A549 (cell line): ENCODE measurements at regions not wholly inside any gene's neighbourhood (a gene's known extent, or its start where the extent isn't known, plus 50 kb on each side); places are given as distances from the start of the nearest gene placed in this dataset.

Experiments
- ATAC-seq, 2 experiments: fragments of 200-7000 bp in 1 of 2; fragments of >200 bp in 1 of 2; cut with Nextera tagmentation in 1 of 2; cut with Tn5 transposase in 1 of 2; 3 replicates each; pipeline versions ENCODE4 v1.8.0 to v1.9.1; 2018 to 2020; ENCODE audit warnings: mild to moderate bottlenecking in 1 of 2, moderate library complexity in 1 of 2
- CTCF ChIA-PET: fragments of 300-600 bp; sonication (Branson Sonifier 250); formaldehyde crosslinking; extraction: SDS; loops from one replicate; lab custom pipeline; 2021; ENCODE audit warnings: antibody characterized with exemption, inconsistent platforms; lab: Yijun Ruan, JAX
- POLR2A ChIA-PET: fragments of 350-600 bp; formaldehyde crosslinking; extraction: SDS; loops from one replicate; lab custom pipeline; 2021; ENCODE audit warnings: antibody characterized with exemption, inconsistent platforms; lab: Yijun Ruan, JAX
- DNase-seq, 2 experiments: peaks; one replicate each; pipeline versions ENCODE4 v3.0.0 to v3.0.0-alpha.2; 2011 to 2016; ENCODE audit warnings: low read depth in 1 of 2, low spot score in 1 of 2
- FAIRE-seq: peaks from 2 replicates; lab custom pipeline; 2011; peaks lifted over from hg19 to GRCh38; lab: Jason Lieb, UNC
- H3K27ac ChIP-seq, 2 experiments: fragments of >200 bp; sonication (Bioruptor Twin); formaldehyde crosslinking; 3 replicates each; pipeline ENCODE4 v1.5.1; 2016 to 2017
- H3K4me1 ChIP-seq: fragments of >200 bp; sonication (Bioruptor Twin); formaldehyde crosslinking; 3 replicates; pipeline ENCODE4 v1.6.1; 2016
- H3K4me2 ChIP-seq: fragments of >200 bp; sonication (Bioruptor Twin); formaldehyde crosslinking; 3 replicates; pipeline ENCODE4 v1.6.1; 2016
- H3K4me3 ChIP-seq: fragments of >200 bp; sonication (Bioruptor Twin); formaldehyde crosslinking; 3 replicates; pipeline ENCODE4 v1.5.1; 2016
- H3K9me3 ChIP-seq: fragments of >200 bp; sonication (Bioruptor Twin); formaldehyde crosslinking; 3 replicates; pipeline ENCODE4 v1.6.1; 2016
- CBX2 ChIP-seq: fragments of 200-600 bp; sonication (generic); IDR thresholded peaks from 2 replicates; pipeline ENCODE4 v1.6.1; 2016; ENCODE audit warnings: low read depth, mild to moderate bottlenecking, borderline replicate concordance
- CBX8 ChIP-seq: fragments of 200-600 bp; sonication (generic); IDR thresholded peaks from 2 replicates; pipeline ENCODE4 v1.6.1; 2016
- CHD4 ChIP-seq: fragments of 200-600 bp; sonication (generic); IDR thresholded peaks from 2 replicates; pipeline ENCODE4 v1.6.1; 2016; ENCODE audit warnings: antibody characterized with exemption, mild to moderate bottlenecking, borderline replicate concordance
- CTCF ChIP-seq: fragments of >200 bp; sonication (Bioruptor Twin); formaldehyde crosslinking; IDR thresholded peaks from 3 replicates; pipeline ENCODE4 v1.5.1; 2016
- EHF ChIP-seq: fragments of 250-450 bp; sonication (Bioruptor Pico); IDR thresholded peaks from 2 replicates; pipeline ENCODE4 v1.5.0; 2020; ENCODE audit warnings: mild to moderate bottlenecking
- FOSB ChIP-seq: fragments of 250-450 bp; sonication (Bioruptor Pico); IDR thresholded peaks from 2 replicates; pipeline ENCODE4 v1.5.0; 2020; ENCODE audit warnings: mild to moderate bottlenecking, moderate library complexity
- FOXS1 ChIP-seq: fragments of 250-450 bp; sonication (Bioruptor Pico); IDR thresholded peaks from 2 replicates; pipeline ENCODE4 v1.5.0; 2020; ENCODE audit warnings: mild to moderate bottlenecking, moderate library complexity
- HDAC2 ChIP-seq: fragments of 200-600 bp; sonication (generic); IDR thresholded peaks from 2 replicates; pipeline ENCODE4 v1.6.1; 2016
- HES2 ChIP-seq: fragments of >200 bp; sonication (Bioruptor Twin); formaldehyde crosslinking; IDR thresholded peaks from 2 replicates; pipeline ENCODE4 v1.6.1; 2016
- JUNB ChIP-seq: fragments of >200 bp; sonication (Bioruptor Twin); formaldehyde crosslinking; IDR thresholded peaks from 2 replicates; pipeline ENCODE4 v1.6.1; 2016
- KDM1A ChIP-seq: fragments of 200-600 bp; sonication (generic); IDR thresholded peaks from 2 replicates; pipeline ENCODE4 v1.6.1; 2016; ENCODE audit warnings: low read depth, mild to moderate bottlenecking
- KDM5A ChIP-seq: fragments of 200-600 bp; sonication (generic); IDR thresholded peaks from 2 replicates; pipeline ENCODE4 v1.6.1; 2016; ENCODE audit warnings: antibody characterized with exemption, mild to moderate bottlenecking
- NFE2L2 ChIP-seq: fragments of 150-350 bp; conservative IDR thresholded peaks from 2 replicates; pipeline ENCODE4 v1.6.1; 2014; ENCODE audit warnings: low read length
- NR3C1 ChIP-seq: fragments of >200 bp; sonication (Bioruptor Twin); formaldehyde crosslinking; IDR thresholded peaks from 3 replicates; pipeline ENCODE4 v1.6.1; 2017
- PBX3 ChIP-seq: IDR thresholded peaks from 2 replicates; pipeline ENCODE4 v1.6.1; 2012
- POLR2A ChIP-seq: IDR thresholded peaks from 2 replicates; pipeline ENCODE4 v1.6.1; 2012; ENCODE audit warnings: mild to moderate bottlenecking, low read length
- POLR2AphosphoS2 ChIP-seq: conservative IDR thresholded peaks from 2 replicates; pipeline ENCODE4 v1.6.1; 2012; ENCODE audit warnings: low read length, improper control_type of control experiment, inconsistent platforms
- RAD21 ChIP-seq, 2 experiments: fragments of >200 bp in 1 of 2; sonication (Bioruptor Twin) in 1 of 2; formaldehyde crosslinking in 1 of 2; IDR thresholded peaks in 1 of 2; conservative IDR thresholded peaks in 1 of 2; 2 replicates in 1 of 2; 3 replicates in 1 of 2; pipeline ENCODE4 v1.6.1; 2012 to 2018; ENCODE audit warnings: inconsistent platforms in 1 of 2
- RCOR1 ChIP-seq: fragments of 150-350 bp; IDR thresholded peaks from 2 replicates; pipeline ENCODE4 v1.6.1; 2014; ENCODE audit warnings: antibody characterized with exemption, low read length, low read depth
- TFCP2L1 ChIP-seq: fragments of 250-450 bp; sonication (Bioruptor Pico); IDR thresholded peaks from 2 replicates; pipeline ENCODE4 v1.5.0; 2021; ENCODE audit warnings: mild to moderate bottlenecking
- USF2 ChIP-seq: fragments of 450-650 bp; IDR thresholded peaks from 2 replicates; pipeline ENCODE4 v1.6.1; 2014; ENCODE audit warnings: antibody characterized with exemption
- ZFP36 ChIP-seq: fragments of 450-650 bp; IDR thresholded peaks from 2 replicates; pipeline ENCODE4 v1.6.1; 2014; ENCODE audit warnings: borderline replicate concordance; ENCODE audit not compliant: partially characterized antibody
- ZNF302 ChIP-seq: fragments of 250-450 bp; sonication (Bioruptor Pico); IDR thresholded peaks from 2 replicates; pipeline ENCODE4 v1.9.0; 2021; ENCODE audit warnings: inconsistent platforms, mild to moderate bottlenecking, moderate library complexity
- ZSCAN20 ChIP-seq: fragments of 250-450 bp; sonication (Bioruptor Pico); IDR thresholded peaks from 2 replicates; pipeline ENCODE4 v1.8.0; 2022; ENCODE audit warnings: mild to moderate bottlenecking, moderate library complexity
- WGBS: methylation state at CpG from one replicate; pipeline ENCODE4 v1.1.6; 2017; ENCODE audit errors: missing lambda C conversion rate; 5-methylcytosine and 5-hydroxymethylcytosine counted together
- TF ChIP-seq, protein P1 (sequence below): IDR thresholded peaks from 2 replicates; pipeline ENCODE4 v1.6.1; 2012; ENCODE audit warnings: low read depth, borderline replicate concordance
- TF ChIP-seq, protein P2 (sequence below): fragments of 250-450 bp; sonication (Bioruptor Pico); IDR thresholded peaks from 2 replicates; pipeline ENCODE4 v1.5.0; 2020; ENCODE audit warnings: low read depth, mild to moderate bottlenecking, moderate library complexity

DNA sequence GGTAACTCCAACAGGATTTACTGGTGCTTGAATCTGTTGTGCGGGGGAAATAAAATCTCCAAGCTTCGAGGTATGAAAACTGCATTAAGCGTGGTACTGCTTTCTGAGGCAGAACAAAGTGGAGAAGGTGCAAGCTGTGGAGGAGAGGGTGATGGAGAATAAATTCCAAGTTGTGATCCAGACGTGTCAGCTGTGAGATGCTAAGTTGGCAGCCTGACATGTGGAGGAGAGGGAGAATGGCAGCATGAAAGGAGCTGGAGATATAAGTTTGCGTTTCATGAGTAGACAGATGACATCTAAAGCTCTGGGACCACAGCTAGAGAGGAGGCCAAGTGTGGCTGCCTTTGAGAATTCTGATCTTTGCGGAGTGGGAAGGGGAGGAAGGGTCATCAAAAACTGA lies 411.8 kb downstream of the FBXO15 start:
- Histone ChIP-seq H3K4me1 (no peaks in the 10 kb centered on the region), H3K4me3 (no peak overlapping the region), H3K27ac (no peak overlapping the region), H3K4me2 (no peak overlapping the region), H3K9me3 (no peaks in the 10 kb centered on the region)
- ChIA-PET CTCF (no interaction called here), POLR2A (no interaction called here)
- WGBS: 61% methylated on average over 6 of the region's 6 CpGs
- ATAC-seq: no peak
- TF ChIP-seq HES2: no peak
- TF ChIP-seq, protein P1, sequence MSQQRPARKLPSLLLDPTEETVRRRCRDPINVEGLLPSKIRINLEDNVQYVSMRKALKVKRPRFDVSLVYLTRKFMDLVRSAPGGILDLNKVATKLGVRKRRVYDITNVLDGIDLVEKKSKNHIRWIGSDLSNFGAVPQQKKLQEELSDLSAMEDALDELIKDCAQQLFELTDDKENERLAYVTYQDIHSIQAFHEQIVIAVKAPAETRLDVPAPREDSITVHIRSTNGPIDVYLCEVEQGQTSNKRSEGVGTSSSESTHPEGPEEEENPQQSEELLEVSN: no peak
- no peak for TF ChIP-seq FOXS1 (CRISPR knock-in tag)
- TF ChIP-seq ZFP36: no peak
- no peak for TF ChIP-seq RAD21 (conservative IDR thresholded peaks at IDR 0.05 in 1 of 2, IDR thresholded peaks at IDR 0.05 in 1 of 2)
- no peak for TF ChIP-seq KDM1A
- no peak for TF ChIP-seq USF2
- TF ChIP-seq CHD4: no peak
- no peak for TF ChIP-seq NR3C1
- TF ChIP-seq POLR2AphosphoS2: no peak
- TF ChIP-seq CTCF: no peak
- no peak for TF ChIP-seq TFCP2L1
- TF ChIP-seq NFE2L2: no peak
- no peak for FAIRE-seq
- no peak for DNase-seq

GRCh38 chr18:73733806-73734314 lies 413.8 kb downstream of the FBXO15 start:
- 83% methylated on average over 4 of the region's 4 CpGs for WGBS
- H3K4me1 ChIP-seq: no peaks in the 10 kb centered on the region
- no peak for DNase-seq
- H3K4me3 ChIP-seq: no peak overlapping the region
- H3K9me3 ChIP-seq: no peaks in the 10 kb centered on the region
- POLR2A ChIA-PET: no interaction called here
- H3K4me2 ChIP-seq: no peak overlapping the region
- no peak for ATAC-seq
- FAIRE-seq: no peak
- TF ChIP-seq KDM5A: no peak
- no peak for TF ChIP-seq POLR2A
- TF ChIP-seq RAD21 (conservative IDR thresholded peaks at IDR 0.05 in 1 of 2, IDR thresholded peaks at IDR 0.05 in 1 of 2): no peak
- TF ChIP-seq FOXS1 (CRISPR knock-in tag): no peak
- TF ChIP-seq JUNB: no peak
- TF ChIP-seq FOSB (CRISPR knock-in tag): no peak
- CTCF ChIA-PET: no interaction called here
- H3K27ac ChIP-seq: no peak overlapping the region

GRCh38 chr18:73733376-73733775 lies 414.3 kb downstream of the FBXO15 start:
- POLR2A ChIA-PET: no interaction called here
- ATAC-seq: no peak
- H3K4me2 ChIP-seq: no peak overlapping the region

More at GRCh38 chr18:73733376-73733775, 414.3 kb downstream of the FBXO15 start:
- WGBS: 33% methylated on average over 4 of the region's 4 CpGs
- TF ChIP-seq KDM1A: no peak
- TF ChIP-seq ZNF302 (CRISPR knock-in tag): no peak
- no peak for TF ChIP-seq EHF (CRISPR knock-in tag)
- TF ChIP-seq, protein P2, sequence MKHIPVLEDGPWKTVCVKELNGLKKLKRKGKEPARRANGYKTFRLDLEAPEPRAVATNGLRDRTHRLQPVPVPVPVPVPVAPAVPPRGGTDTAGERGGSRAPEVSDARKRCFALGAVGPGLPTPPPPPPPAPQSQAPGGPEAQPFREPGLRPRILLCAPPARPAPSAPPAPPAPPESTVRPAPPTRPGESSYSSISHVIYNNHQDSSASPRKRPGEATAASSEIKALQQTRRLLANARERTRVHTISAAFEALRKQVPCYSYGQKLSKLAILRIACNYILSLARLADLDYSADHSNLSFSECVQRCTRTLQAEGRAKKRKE (CRISPR knock-in tag): no peak
- no peak for TF ChIP-seq RCOR1
- no peak for TF ChIP-seq CBX2
- TF ChIP-seq PBX3: no peak
- TF ChIP-seq ZFP36: no peak
- no peak for TF ChIP-seq ZSCAN20
- no peak for TF ChIP-seq CBX8
- TF ChIP-seq, protein P1: no peak
- TF ChIP-seq TFCP2L1: no peak
- no peak for TF ChIP-seq KDM5A
- no peak for TF ChIP-seq HDAC2
- TF ChIP-seq CHD4: no peak
- CTCF ChIA-PET: no interaction called here
- FAIRE-seq: no peak
- Histone ChIP-seq H3K4me3 (no peak overlapping the region), H3K9me3 (no peaks in the 10 kb centered on the region), H3K27ac (no peak overlapping the region), H3K4me1 (no peaks in the 10 kb centered on the region)
- no peak for DNase-seq
